ENCODE measurements at regions not wholly inside any gene's neighbourhood (a gene's known extent, or its start where the extent isn't known, plus 50 kb on each side); places are given as distances from the start of the nearest gene placed in this dataset.
"Not testable (repeated sequence)": the region's sequence is repeated elsewhere in the genome, so short reads cannot be mapped to it uniquely, and the experiment has no call there.

DNA sequence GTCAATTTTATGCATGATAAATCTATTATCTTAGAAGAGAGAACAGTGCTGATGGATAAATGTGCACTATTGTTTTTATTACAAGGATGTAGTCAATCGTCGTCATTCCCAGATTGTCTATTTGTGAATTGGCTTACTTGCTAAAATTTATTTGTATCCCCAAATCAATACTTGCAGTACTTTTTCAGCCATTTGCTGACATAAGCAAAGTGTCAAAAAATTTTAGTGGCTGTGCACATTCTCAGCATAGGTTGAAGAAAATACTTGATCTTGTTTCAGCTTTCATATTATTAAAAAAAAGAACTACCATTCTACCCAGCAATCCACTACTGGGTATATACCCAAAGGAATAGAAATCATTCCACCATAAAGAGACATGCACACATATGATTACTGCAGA lies 477.9 kb upstream of the CA10 start:
- no peak for DNase-seq (ENCODE audit: low read depth in 1 of 2, low spot score in 1 of 2)

DNA sequence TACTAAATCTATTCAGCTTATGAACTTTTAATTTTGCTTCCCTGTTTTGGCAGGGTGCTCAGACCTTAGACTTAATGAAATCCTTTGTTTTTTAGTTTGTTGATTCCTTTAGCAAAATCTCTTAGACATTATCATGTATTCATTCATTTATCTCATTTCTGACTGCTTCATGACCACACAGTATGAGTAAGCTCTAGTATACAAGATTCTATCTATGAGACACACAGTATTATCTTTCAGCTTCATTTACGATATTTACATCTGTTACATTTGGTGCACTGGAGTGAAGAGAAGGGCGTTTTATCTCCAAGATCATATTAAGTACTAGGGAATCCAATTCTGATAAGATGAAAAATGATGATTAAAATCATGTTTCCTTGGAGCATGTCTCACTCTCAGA lies 448.1 kb upstream of the CA10 start:
- DNase-seq (ENCODE audit: low read depth in 1 of 2, low spot score in 1 of 2), result no peak

DNA sequence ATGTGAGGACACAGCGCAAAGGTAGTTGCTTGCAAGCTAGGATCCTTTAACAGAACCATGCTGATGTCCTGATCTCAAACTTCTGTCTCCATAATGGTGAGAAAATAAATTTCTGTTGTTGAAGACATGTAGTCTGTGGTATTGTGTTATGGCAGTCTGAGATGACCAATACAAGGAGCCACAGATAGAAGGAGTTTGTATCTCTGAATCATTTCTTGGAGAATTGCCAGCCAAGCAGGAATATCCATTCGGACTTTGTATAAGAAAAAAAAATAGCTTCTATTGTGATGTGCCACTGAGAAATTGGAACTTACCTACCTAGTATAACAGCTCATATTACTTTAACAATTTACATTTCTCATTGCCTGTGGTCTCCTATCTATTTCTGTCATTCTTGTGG lies 447.6 kb upstream of the CA10 start:
- DNase-seq (ENCODE audit: low read depth in 1 of 2, low spot score in 1 of 2), result no peak

DNA sequence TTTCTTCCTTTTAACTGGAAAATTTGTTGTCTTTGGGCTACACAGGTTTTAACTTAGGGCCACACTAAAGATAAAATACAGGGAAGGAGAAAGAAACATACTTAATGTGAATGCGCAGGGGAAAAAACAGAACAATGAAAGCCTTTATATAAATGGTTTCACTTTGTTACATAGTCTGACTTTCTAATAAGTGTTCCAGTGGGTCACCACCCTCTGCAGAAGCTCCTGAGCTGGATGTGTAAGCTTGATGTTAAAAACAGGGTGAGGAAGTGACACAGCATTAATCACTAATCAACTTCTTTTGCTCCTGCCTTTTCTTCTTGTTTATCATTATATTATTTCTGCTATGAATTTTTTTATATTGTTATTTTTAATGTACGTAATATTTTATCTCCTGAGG lies 445.6 kb upstream of the CA10 start:
- DNase-seq (ENCODE audit: low read depth in 1 of 2, low spot score in 1 of 2), result no peak

DNA sequence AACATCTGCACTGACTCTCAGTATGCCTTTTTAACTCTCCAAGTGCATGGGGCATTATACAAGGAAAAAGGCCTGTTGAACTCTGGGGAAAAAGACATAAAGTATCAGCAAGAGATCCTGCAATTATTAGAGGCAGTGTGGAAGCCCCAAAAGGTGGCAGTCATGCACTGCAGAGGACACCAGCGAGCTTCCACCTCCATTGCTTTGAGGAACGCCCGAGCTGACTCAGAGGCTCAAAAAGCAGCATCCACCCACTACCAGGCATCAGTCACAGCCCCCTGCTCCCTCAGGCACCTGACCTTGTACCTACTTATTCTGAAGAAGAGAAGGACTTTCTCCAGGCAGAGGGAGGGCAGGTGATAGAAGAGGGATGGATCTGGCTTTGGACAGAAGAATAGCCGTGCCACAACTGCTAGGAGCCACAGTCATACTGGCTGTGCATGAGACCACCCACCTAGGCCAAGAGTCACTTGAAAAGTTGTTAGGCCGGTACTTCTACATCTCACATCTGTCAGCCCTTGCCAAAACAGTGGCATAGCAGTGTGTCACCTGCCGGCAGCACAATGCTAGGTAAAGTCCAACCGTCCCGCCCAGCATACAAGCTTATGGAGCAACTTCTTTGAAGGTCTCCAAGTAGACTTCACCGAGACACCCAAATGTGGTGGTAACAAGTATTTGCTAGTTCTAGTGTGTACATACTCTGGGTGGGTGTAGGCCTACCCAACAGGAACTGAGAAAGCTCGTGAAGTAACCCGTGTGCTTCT lies 439.1 kb upstream of the CA10 start:
- not testable (repeated sequence) for DNase-seq (ENCODE audit: low read depth in 1 of 2, low spot score in 1 of 2)

DNA sequence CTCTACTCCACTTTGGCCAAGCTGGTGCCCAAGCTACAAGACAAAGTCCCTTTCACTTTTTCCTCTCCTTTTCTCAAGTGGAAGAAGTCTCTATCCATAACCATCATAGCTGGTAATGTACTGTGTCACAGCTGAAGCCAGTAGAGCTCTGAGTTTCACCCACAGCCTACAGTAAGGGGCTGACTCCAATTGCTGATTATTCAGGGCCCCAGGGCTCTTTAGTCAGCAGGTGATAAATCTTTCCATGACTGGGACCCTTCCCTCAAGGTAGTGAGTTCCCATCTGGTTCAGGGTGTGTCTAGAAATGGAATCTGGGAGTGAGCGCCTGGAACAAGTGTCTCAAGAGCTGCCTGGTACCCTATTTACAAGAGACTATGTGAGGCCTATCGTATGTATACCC lies 436.0 kb upstream of the CA10 start:
- DNase-seq (ENCODE audit: low read depth in 1 of 2, low spot score in 1 of 2), result no peak

DNA sequence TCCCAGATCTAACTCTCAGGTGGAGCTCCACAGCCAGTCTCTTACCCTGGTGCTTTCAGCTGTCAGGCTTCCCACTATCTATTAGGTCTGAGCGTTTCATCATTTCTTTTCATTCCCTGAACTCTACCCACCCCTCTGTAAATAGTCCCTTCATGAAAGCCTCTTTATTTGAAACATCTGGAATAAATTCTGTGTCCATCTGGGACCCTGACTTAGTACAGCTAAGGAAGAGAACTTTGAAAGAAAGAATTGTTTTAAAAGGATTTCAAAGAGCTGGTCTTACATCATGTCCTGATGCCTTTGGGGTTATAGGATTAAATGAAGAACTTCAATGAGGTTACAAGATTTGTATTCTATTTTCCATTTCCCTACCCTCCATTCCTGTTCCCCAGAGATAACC lies 388.5 kb upstream of the CA10 start:
- no peak for DNase-seq (ENCODE audit: low read depth in 1 of 2, low spot score in 1 of 2)

DNA sequence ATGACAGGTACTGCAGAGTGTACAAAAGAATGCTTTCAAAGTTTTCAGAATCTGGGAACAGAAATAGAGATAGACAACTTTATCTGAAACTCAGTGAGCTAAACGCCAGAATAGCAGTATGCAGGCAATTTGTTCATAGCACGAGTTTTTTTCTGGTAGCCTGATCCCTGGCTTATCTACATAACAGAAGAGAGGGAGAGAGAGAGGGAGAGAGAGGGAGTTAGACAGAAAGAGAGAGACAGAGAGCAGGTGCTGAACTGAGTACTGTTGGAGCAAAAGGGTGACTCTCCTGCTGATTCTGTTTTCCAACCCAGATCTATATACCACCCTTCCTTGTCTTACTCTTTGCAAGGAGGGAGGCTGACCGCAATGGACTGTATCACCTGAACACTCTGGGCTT lies 388.0 kb upstream of the CA10 start:
- DNase-seq (ENCODE audit: low read depth in 1 of 2, low spot score in 1 of 2), result no peak

DNA sequence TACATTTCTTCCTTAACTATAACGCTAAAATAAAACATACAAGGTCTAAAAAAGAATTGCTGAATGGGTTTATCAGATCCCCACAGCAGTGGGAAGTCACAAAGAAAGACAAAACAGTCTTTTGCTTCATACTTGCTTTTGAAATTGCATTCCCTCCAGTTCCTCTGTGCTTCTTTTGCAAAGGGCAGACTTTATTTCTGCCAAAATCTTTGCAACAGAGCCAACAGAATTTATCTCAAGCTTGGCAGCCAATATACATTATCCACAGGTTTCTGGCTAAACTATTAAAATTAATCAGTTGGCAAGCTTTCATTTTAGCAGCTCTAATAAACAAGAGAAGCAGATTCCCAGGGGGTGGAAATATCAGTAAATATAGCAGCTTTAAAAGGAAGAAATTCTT lies 378.9 kb upstream of the CA10 start:
- DNase-seq (ENCODE audit: low read depth in 1 of 2, low spot score in 1 of 2), result no peak

DNA sequence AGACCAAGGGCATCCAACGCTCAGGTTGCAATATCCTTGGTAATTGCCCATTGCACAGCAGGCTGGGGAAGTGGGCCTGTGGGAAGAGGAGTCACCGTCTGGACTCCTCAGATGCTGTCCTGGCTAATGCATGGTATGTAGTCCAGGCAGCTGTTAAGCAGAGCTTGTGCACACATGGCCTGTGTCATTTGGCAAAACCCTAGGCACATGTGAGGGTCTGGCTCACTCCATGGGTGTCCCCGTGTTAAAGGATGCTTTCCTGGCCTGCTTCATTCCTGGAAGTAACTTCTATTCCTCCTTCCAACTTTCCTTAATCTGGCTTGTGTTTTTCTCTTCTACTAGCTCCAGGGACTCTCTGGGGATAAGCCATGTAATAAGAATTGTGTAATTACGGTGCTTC lies 378.0 kb upstream of the CA10 start:
- no peak for DNase-seq (ENCODE audit: low read depth in 1 of 2, low spot score in 1 of 2)

DNA sequence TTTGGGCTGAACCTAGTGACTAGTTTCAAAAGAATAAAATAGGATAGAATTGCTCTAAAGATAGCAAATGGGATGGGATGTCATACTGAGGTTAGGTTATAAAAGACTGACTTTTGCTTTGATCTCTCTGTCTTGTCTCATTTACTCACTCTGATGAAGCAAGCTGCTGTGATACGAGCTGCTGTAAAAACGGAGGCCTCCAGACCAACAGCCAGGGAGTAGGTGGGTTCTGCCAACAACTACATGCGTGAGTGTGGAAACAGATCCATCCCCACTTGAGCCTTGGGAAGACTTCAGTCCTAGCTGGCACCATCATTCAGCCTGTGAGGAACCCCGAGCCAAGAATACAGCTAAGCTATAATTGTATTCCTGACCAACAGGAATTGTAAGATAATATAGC lies 373.9 kb upstream of the CA10 start:
- no peak for DNase-seq (ENCODE audit: low read depth in 1 of 2, low spot score in 1 of 2)

DNA sequence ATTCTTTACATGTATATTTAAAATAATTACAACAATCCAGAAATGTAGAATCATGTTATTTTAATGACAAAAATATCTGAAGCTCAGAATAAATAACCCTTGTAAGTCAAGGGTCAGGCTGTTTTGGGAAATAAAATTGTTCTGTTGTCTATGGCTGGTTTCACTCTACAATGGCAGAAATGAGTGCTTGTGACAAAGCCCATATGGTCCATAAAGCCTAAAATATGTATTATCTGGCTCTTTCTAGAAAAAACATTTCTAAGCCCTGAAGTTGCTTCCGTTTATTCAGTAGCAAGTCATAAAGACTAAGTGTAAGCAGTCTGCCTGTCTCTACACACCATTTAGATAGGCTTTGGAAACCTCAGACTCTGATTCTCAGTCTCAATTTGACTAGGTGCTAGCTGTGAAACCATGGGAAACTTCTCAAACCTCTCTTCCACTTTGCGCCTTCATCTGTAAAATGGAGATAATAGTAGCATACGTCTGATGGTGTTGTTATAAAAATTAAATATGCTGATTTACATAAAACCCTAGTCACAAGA lies 365.7 kb upstream of the CA10 start:
- no peak for DNase-seq (ENCODE audit: low read depth in 1 of 2, low spot score in 1 of 2)

DNA sequence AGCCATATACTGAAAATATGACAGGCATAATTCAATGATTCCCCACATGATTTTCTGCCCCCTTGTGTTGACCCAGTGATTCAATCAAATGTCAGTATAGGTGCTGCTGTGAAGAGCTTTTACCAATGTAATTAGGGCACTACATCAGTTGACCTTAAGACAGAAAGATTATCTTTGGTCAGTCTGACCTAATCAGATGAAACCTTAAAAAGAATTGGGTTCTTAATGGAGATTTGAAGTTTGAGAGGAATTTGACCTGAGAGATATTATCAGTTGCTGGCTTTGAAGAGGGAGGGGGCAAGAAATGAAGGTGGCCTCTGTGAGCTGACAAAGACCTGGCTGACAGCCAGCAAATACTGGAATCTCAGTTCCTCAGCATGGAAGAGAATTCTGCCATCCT lies 358.7 kb upstream of the CA10 start:
- DNase-seq (ENCODE audit: low read depth in 1 of 2, low spot score in 1 of 2), result no peak

DNA sequence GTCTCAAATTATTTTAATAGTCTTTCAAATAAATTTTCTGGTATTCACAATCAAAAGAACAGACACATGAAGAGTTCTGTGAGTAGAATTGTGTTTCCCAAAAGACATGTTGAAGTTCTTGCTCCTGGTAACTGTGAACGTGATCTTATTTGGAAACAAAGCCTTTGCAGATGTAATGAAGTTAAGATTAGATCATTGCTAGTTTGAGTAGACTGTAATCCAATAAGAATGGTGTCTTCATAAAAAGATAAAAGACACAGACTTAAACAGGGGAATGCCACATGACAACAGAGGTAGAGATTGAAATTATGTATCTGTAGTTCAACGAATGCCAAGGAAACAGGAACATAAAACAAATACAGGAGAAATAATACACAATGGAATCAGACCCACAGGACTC lies 357.4 kb upstream of the CA10 start:
- no peak for DNase-seq (ENCODE audit: low read depth in 1 of 2, low spot score in 1 of 2)

DNA sequence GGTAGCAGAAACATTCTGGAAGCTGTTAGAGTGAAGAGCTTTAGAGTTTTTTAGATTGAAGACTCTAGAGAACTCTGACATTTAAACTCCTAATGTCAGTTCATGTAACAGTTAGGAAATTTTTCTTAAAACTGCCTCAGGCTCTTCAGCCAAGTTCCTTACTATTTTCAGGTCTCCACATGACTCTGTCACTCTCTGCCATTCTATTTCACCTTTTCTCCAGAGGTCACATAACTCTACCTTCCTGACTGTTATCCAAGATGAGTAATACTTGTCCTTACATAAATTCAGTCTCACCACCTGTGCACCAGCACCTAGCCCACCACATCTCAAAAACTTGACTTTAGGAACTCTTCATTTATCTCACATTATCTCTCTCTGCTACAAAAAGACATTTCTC lies 347.1 kb upstream of the CA10 start:
- DNase-seq (ENCODE audit: low read depth in 1 of 2, low spot score in 1 of 2), result no peak

DNA sequence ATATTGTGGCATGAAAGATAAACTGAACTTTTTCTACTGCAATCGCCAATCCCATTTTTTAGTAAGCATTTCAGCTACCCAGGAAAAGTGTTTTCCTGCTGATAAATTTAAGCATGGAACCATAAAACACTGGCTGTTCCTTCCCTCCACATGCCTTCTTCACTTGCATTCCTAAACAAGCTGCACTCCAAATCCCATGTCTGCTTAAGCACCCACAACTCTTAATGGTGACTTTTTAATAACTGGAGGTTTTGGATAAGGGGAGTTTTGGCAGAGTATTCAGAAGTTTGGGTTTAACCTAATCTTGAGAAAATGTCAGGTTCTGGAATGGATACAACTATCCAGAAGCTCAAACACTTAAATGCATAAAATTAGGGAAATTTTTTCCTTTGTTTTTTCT lies 345.6 kb upstream of the CA10 start:
- no peak for DNase-seq (ENCODE audit: low read depth in 1 of 2, low spot score in 1 of 2)

DNA sequence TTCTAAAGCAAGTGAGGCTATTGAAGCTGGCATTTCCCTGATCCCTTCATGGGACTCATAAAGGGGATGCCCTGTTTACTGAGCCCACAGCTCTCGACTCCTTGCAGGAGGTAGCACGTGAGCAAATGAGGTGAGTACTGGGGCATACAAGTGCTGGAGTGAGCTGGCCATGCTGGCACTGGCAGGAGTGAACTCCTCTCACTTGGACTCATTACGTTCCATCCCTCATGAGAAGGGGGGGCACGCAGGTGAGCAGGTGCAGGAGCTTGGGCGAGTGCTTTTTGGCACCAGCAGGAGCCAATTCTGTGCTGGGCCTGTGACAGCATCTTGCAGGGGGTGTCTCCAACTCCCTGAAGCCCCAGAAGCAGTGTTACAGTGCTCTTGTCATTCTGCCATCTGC lies 337.1 kb upstream of the CA10 start:
- no peak for DNase-seq (ENCODE audit: low read depth in 1 of 2, low spot score in 1 of 2)

DNA sequence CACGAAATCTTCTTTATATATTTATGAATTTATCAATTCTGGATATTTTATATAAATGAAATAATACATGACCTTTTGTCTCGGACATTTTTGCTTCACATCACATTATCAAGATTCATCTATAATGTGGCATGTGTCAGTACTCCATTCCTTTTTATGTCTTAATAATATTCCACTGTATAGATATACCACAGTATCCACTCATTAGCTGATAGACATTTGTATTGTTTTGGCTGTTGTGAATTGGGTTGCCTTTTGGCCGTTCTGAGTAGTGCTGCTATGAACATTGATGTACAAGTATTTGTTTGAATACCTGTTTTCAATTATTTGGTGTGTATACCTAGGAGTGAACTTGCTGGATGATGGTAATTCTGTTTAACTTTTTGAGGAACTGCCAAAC lies 323.8 kb upstream of the CA10 start:
- no peak for DNase-seq (ENCODE audit: low read depth in 1 of 2, low spot score in 1 of 2)

DNA sequence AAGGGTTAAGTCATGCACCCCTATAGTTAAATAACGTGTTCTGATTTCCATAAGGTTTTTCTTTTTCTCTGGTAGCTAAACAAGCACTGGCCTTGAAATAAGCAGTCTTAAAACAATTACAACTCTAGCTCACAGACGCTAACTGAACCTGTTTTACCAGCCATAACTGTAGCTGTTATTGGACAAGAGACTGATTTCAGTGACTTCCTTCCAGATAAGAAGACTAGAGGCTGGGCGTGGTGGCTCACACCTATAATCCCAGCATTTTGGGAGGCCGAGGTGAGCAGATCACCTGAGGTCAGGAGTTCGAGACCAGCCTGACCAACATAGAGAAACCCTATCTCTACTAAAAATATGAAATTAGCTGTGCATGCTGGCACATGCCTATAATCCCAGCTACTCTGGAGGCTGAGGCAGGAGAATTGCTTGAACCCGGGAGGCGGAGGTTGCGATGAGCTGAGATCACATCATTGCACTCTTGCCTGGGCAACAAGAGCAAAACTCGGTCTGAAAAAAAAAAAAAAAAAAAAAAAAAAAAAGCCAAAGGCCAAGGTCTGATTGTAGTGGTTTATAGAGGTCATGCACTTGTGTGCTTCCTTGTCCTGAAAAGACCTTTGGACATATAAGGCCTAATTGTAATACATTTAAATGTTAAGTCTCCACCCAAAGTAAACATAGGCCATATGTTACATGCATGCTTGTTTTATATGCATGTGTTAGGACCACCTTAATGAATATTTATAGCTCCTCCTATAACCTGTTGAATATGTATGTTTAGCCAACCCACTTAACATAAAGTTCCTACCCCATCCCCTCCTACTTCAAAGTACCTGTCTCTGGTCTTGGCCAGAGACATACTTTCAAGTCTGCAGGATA lies 319.5 kb upstream of the CA10 start:
- DNase-seq (ENCODE audit: low read depth in 1 of 2, low spot score in 1 of 2), result no peak

DNA sequence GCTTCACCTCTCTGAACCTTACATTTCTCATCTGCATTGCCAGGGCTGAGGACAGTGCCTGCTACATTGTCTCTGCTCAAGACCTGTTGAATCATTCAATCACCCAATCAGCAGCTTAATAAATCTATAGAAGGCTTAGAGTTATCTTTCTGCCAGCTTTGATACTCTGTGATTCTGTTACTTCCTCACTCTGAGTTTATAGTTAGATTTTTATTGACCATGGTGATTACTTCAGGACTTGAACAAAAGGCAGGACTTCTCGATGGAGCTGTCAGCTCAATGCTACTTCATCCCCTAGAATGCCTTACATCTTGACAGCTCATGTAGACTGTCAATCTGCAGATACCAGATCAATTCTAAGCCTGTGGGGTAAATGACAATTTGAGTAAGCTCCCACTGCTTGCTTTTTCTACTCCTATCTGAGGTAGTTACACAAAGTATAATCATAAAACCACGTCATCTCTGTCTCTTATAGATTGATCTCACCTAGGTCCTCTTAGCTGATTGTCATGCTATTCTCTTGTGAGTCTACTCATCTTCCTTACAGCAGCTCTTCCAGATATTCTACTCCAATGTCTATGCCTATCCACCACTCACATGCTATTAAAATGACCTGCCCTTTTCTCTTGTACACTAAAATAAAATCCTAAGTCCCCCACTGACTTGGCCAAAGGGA lies 318.3 kb upstream of the CA10 start:
- DNase-seq (ENCODE audit: low read depth in 1 of 2, low spot score in 1 of 2), result no peak

DNA sequence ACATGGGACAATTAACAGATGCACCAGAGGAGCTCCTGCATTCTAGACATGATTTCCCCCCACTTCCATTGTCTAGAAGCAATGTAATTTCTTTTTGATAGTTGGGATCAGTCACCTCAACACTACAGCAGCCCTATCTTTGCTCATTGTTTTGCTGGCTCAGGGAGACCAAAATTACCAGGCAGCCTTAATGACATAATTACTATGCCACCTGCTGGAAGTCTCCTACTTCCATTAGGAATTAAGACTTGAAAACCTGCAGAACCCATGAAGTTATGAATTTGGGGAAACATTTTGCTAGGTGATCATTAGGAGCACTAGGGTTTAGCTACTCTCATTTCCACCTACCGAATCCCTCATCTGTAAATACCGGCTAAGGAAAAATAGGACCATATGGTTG lies 312.0 kb upstream of the CA10 start:
- DNase-seq (ENCODE audit: low read depth in 1 of 2, low spot score in 1 of 2), result no peak

DNA sequence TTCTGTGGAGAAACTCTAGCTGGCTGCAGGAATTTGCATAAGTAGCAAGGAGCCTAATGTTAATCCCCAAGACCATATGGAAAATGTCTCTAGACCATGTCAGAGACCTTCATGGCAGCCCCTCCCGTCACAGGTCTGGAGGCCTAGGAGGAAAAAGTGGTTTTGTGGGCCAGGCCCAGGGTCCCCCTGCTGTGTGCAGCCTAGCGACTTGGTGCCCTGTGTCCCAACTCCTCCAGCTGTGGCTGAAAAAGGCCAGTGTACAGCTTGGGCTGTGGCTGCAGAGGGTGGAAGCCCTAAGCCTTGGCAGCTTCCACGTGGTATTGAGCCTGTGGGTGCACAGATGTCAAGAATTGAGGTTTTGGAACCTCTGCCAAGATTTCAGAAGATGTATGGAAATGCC lies 306.9 kb upstream of the CA10 start:
- DNase-seq (ENCODE audit: low read depth in 1 of 2, low spot score in 1 of 2), result no peak
